Dermis microvascular lymphatic vessel endothelial cell (primary cell): ENCODE measurements at regions not wholly inside any gene's neighbourhood (a gene's known extent, or its start where the extent isn't known, plus 50 kb on each side); places are given as distances from the start of the nearest gene placed in this dataset.

Experiments used
- DNase-seq, 2 donors: peaks; one replicate each; pipeline versions ENCODE4 v3.0.0 to v3.0.0-alpha.2; 2010; ENCODE audit warnings: low read depth in 2 of 2

GRCh38 chr14:87002776-87003175 lies 990.2 kb downstream of the GALC start:
- DNase-seq, result no peak

GRCh38 chr14:87001333-87001732 lies 991.6 kb downstream of the GALC start:
- no peak for DNase-seq

DNA sequence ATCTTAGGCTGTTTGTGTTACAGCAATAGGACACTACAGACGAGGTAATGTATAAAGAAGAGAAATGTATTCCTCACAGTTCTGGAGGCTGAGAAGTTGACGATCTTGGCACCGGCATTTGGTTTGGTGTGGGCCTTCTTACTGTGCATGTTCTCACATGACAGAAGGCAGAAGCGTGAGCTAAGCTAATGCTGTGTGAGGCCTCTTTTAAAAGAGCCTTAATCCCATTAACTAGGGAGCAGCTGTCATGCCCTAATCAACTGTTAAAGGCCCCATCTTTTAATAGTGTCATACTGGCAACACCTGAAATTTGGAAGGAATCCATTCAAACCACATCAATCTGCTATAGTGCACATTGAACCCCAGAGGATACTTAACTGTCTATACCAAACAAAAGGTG lies 992.9 kb downstream of the GALC start:
- DNase-seq, result no peak

GRCh38 chr14:86999036-86999435 lies 993.9 kb downstream of the GALC start:
- no peak for DNase-seq

DNA sequence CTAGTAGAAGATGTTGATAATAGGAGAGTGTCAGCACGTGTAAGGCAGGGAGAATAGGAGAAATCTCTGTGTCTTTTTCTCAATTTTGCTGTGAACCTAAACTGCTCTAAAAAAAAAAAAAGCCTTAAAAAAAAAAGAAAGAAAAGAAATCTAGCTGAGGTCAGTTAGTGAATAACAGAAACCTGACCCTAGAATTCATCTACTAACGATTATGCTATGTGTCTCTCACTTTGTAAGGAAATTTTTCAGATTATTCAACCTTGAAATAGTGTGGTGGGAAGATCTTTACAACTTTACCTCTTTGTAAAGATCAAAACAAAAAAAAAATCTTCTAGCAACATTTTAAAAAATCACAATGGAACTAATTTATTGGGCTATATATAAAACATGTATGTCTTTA lies 995.7 kb downstream of the GALC start:
- no peak for DNase-seq

GRCh38 chr14:86990396-86990795 lies 1002.6 kb downstream of the GALC start:
- DNase-seq, result no peak

GRCh38 chr14:86989285-86989684 lies 1003.7 kb downstream of the GALC start:
- no peak for DNase-seq

DNA sequence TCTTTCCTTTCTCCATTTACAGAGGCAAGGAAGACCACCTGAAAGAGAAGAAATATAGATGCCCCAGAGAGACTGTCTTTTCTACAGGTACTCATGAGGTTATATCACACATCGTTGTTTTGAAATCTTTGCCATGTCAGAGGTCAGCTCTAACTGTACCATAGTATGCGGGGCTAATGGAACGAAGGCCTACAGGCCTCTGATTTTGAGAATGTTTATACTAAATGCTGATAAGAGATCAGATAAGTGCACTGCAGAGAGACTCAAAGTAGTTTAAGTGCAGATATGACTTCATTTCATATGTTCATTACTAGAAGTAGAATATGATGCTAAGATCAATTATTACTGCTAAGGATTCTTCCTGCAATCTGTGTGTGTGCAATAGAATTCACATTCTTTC lies 1005.0 kb downstream of the GALC start:
- DNase-seq, result no peak

DNA sequence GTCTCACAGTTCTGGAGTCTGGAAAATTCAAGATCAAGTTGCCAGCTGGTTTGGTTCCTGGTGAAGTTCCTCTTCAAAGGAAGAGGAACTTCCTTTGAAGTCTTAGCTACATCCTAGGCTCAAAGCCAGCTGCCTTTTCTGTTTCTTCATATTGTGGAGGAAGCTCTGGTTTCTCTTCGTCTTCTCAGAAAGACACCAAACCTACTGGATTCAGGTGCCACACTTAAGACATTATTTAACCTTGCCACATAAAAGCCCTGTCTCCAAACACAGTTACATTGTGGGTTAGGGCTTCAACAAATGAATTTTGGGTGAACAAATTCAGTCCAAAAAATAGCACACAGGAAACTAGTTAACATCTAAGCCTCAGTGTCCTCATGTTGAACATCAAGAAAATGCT lies 1019.8 kb downstream of the GALC start:
- no peak for DNase-seq

DNA sequence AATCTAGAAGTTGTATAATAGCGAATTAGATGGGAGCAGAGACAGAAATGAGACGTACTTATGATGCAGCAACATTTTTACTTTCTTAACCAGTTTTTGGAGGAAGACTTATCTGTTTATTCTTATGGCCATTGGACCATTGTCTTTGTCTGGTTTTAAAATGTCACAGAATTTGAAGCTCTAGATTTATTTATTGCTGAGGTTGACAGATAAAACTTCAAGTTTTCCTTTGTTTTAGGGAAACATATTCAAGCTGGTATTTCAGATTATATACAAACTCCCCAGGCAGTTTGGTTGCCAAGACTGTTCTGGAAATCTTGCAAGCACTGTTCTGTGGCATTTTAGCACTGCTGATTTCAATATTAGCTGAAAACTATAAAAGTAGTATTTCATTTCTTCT lies 1021.7 kb downstream of the GALC start:
- DNase-seq, result no peak

DNA sequence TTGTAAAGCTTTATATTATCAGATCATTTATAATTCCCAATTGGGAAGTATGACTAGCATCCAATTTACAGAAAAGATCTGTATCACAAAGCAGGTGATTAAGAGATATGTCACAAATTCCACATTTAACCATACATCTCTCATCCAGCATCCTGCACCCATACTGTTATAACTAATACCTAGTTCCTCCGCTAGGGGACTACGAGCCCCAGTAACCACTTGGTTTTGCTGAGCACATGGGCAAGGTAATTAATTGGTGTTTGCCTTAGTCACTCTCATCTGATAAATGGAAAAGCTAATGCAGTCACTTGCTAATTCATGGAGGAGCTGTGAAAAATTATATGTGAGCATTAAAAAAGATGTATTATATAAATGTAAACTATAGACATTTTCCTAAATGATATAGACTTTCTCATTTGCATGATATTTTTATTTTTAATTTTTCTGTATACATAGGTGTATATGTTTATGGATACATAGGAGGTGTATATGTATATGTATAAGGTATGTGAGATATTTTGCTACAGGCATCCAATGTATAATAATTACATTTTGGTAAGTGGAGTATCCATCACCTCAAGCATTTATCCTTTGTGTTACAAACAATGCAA lies 1031.8 kb downstream of the GALC start:
- DNase-seq, result no peak

DNA sequence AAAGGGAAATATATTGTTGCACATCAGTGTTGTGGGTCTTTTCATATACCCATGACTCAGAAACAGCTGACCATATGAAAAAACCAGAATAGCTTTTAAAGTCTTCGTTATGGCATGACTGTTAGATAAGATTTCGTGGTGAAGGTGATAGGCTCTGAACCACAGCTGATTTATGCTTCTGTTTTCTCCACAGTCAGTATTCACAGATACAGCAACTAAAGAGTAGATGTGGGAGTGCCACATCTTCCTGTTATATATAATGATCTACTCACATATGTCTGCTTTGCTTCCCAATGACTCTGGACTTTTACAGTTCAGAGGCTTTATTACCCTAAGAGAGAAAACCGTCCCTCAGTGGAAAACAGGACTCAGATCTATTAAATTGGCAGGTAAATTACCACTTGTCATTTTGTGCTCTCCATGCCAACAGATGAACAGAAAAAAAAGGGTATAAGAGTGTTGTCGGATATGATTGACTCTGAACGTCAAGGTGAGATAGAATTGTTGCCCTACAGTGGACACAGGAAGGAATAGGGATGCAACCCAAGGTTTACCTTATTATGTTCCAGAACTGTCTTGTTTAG lies 1037.1 kb downstream of the GALC start:
- DNase-seq, result no peak

- no peak for DNase-seq
Observed at GRCh38 chr14:86954623-86955022, 1038.4 kb downstream of the GALC start.

DNA sequence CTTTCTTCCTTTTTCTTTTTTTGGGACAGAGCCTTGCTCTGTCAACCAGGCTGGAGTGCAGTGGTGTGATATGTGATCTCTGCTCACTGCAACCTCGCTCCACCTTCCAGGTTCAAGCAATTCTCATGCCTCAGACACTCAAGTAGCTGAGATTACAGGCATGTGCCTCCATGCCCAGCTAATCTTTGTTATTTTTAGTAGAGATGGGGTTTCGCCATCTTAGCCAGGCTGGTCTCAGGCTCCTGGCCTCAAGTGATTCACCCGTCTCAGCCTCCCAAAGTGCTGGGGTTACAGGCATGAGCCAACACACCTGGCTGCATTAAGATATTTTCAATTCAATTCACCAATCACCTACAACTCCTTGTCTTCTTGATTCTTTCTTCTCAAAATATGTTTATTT lies 1046.5 kb downstream of the GALC start:
- no peak for DNase-seq

- no peak for DNase-seq
Observed at GRCh38 chr14:86944434-86944833, 1048.5 kb downstream of the GALC start.

DNA sequence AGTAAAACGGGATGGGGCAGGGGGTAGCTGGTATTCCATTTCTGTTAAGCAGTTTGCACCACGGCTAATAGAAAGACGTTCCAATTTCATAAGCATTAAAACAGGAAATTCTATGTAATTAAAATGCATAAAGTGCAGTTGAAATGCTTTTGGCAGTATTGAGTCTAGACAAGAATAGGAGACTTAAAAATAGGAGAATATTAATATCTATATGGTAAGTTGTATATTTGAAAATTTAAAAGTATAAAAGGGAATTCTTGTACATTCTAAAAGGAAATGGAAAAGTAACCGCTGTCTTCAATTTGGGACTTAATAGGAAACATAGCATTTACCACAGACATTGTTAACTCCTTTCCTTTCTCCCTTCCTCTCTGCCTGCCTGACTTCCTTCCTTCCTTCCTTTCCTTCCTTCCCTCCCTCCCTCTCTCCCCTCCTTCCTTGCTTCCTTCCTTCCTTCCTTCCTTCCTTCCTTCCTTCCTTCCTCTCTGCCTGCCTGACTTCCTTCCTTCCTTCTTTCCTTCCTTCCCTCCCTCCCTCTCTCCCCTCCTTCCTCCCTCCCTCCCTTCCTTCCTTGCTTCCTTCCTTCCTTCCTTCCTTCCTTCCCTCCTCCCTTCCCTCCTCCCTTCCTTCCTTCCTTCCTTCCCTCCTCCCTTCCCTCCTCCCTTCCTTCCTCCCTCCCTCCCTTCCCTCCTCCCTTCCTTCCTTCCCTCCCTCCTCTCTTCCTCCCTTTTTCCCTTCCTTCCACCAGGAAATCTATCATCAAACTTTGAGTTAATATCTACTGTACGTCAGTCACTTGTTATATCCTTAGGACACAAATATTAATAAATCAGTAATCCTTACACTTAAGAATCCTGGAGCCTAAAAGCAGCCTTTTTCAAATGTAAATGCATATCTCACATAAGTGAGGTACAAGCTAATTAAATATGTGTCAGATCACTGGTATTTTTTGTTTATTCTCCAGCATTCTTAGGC lies 1049.3 kb downstream of the GALC start:
- DNase-seq, result no peak

DNA sequence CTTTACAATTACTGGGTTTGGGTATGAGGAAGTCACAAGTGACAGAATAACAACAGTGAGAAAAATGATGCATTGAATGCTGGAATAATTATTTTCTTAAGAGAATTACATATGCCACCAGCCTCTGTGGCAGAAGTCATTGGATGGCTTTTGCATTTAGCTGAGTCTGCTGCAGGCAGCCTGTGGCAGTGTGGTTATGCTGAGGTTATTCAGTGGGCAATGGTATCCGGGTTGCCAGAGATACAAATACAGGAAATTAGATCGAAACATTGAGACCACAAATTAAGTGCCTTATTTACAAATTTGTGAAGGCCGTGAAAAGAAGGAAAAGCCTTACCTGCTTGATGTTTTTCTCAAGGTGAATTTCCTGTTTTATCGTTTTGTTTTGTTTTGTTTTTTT lies 1050.0 kb downstream of the GALC start:
- no peak for DNase-seq

GRCh38 chr14:86940106-86940505 lies 1052.9 kb downstream of the GALC start:
- no peak for DNase-seq

GRCh38 chr14:86938320-86938719 lies 1054.7 kb downstream of the GALC start:
- DNase-seq, result no peak

GRCh38 chr14:86936556-86936955 lies 1056.4 kb downstream of the GALC start:
- no peak for DNase-seq

DNA sequence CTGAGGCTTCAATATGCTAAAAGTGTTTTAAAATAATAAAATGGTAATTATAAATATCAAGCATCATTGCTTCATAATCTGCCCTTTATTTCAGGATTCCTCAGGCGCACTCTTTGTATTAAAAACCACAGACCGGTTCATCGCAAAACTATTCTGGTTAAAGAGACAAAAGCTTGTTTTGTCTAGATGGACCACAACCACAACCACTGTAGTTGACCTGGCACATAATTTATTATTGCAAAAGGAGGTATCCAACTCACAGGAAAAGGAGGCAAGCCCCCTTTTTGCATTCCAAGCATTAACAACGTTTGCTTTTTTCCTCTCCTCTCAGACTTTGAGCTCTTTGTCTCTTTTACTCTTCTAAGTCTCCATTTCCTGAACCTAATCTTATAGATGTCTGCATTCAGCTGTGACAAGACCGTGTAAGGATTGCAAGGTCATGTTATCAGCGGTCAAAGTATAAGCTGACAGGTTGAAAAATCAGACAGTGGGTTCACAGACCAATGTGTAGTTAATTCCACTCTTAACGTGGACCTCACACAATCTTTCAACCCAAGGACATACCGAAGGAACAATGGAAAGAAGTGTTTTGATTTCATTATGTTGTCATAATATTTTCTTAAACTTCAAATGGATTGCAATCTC lies 1057.6 kb downstream of the GALC start:
- no peak for DNase-seq

DNA sequence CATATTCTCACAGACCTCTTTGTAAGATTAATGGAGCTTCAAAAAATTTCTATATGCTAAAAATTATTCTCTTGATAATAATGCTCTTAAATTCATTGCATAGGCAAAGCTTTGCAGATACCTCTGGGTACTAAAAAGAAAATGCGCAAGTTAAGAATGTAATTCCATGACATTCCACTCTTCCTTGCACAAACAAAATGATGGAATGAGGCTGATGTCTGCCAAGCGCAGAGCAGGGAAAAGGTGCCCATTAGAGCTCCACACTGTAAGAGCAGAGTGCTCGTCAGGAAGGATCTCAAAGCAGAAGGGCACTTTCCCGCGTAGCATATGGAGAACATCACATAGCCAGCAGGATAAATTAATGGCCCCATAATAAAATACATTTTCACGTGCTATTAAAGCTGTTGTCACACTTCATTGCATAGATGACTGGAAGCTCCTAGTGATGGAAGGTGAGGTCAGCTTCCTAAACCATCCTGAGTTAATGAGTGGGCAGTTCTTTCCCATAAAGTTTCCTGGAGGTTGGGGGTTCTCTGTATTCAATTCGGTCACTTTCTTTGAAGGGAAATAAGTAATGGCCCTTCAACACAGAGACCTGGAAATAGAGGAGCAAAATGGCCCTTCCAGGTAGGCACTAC lies 1058.9 kb downstream of the GALC start:
- DNase-seq, result no peak
